HepG2 (cell line): ENCODE measurements at regions not wholly inside any gene's neighbourhood (a gene's known extent, or its start where the extent isn't known, plus 50 kb on each side); places are given as distances from the start of the nearest gene placed in this dataset.

Experiments used
- ATAC-seq: fragments of 200-7000 bp; cut with Tn5 transposase; 3 replicates; pipeline ENCODE4 v1.9.1; 2020; ENCODE audit warnings: mild to moderate bottlenecking, moderate library complexity
- BruUV-seq: library from RNA; stranded (reverse); fragments of 400-500 nt; replicated peaks from 2 replicates; lab custom pipeline; 2021; lab: Mats Ljungman, UMichigan
- CTCF ChIA-PET: fragments of 300-600 bp; formaldehyde crosslinking; extraction: SDS; loops from one replicate; lab custom pipeline; 2021; ENCODE audit warnings: low total read pairs, inconsistent platforms, low intra/inter-chr PET ratio; lab: Yijun Ruan, JAX
- POLR2A ChIA-PET: fragments of 350-600 bp; sonication (Branson Sonifier 250); formaldehyde crosslinking; loops from one replicate; lab custom pipeline; 2020; ENCODE audit warnings: antibody characterized with exemption, inconsistent platforms; lab: Yijun Ruan, JAX
- DNase-seq: peaks from one replicate; pipeline ENCODE4 v3.0.0-alpha.2; 2015; ENCODE audit warnings: low spot score
- FAIRE-seq: peaks from 3 replicates; lab custom pipeline; 2011; peaks lifted over from hg19 to GRCh38; lab: Jason Lieb, UNC
- H2AFZ ChIP-seq: one replicate; pipeline ENCODE4 v1.6.1; 2011; ENCODE audit warnings: low read length, inconsistent platforms
- H3K27ac ChIP-seq: fragments of 300-600 bp; 3 replicates; pipeline ENCODE4 v1.8.0; 2011; ENCODE audit warnings: mixed run types, mild to moderate bottlenecking, mixed read lengths, low read length, inconsistent platforms; ENCODE audit not compliant: insufficient read depth; ENCODE audit errors: extremely low read length
- H3K27me3 ChIP-seq, 2 experiments: fragments of 200-600 bp in 1 of 2; 2 replicates in 1 of 2; 3 replicates in 1 of 2; pipeline versions ENCODE4 v1.6.0 to v1.8.0; 2011; ENCODE audit warnings: low read length in 2 of 2, mild to moderate bottlenecking in 2 of 2, moderate library complexity in 2 of 2, inconsistent platforms in 1 of 2; ENCODE audit not compliant: insufficient read depth in 2 of 2, control insufficient read depth in 1 of 2
- H3K36me3 ChIP-seq, 2 experiments: fragments of 200-600 bp in 1 of 2; replicated peaks in 1 of 2; 2 replicates in 1 of 2; 3 replicates in 1 of 2; pipeline versions ENCODE4 v1.5.1 to v1.8.0; 2011; ENCODE audit warnings: low read length in 2 of 2, inconsistent platforms in 1 of 2; ENCODE audit not compliant: insufficient read depth in 2 of 2, control insufficient read depth in 1 of 2
- H3K4me1 ChIP-seq: 2 replicates; pipeline ENCODE4 v1.5.1; 2012; ENCODE audit warnings: low read length, inconsistent platforms; ENCODE audit not compliant: insufficient read depth
- H3K4me2 ChIP-seq: 2 replicates; pipeline ENCODE4 v1.6.0; 2011; ENCODE audit warnings: low read depth, low read length, inconsistent platforms
- H3K4me3 ChIP-seq, 3 experiments: fragments of 200-600 bp in 1 of 3; sonication (generic), shearing (Covaris generic) in 1 of 3; replicated peaks in 1 of 3; 2 replicates each; pipeline ENCODE4 v1.5.1; 2011 to 2016; ENCODE audit warnings: low read length in 3 of 3, inconsistent platforms in 2 of 3, low read depth in 2 of 3, mild to moderate bottlenecking in 2 of 3, control low read depth in 1 of 3, mixed read lengths in 1 of 3; ENCODE audit not compliant: insufficient read depth in 1 of 3
- H3K79me2 ChIP-seq: one replicate; pipeline ENCODE4 v1.6.1; 2011; ENCODE audit warnings: low read length, inconsistent platforms; ENCODE audit not compliant: insufficient read depth
- H3K9ac ChIP-seq: 2 replicates; pipeline ENCODE4 v1.6.0; 2011; ENCODE audit warnings: mild to moderate bottlenecking, low read depth, low read length, inconsistent platforms; ENCODE audit not compliant: insufficient read depth
- H3K9me3 ChIP-seq: 2 replicates; pipeline ENCODE4 v1.5.1; 2012; ENCODE audit warnings: mild to moderate bottlenecking, low read length
- H4K20me1 ChIP-seq: 2 replicates; pipeline ENCODE4 v1.6.0; 2011; ENCODE audit warnings: inconsistent platforms, mild to moderate bottlenecking, low read length, moderate library complexity; ENCODE audit not compliant: insufficient read depth
- ASH2L ChIP-seq: fragments of 300-600, 200-600 bp; sonication (generic); IDR thresholded peaks from 2 replicates; pipeline ENCODE4 v1.7.0; 2017; ENCODE audit warnings: low read depth, mild to moderate bottlenecking, moderate library complexity, mixed read lengths, low read length; ENCODE audit not compliant: insufficient read length
- ATF7 ChIP-seq, 2 experiments: fragments of 450-650 bp in 1 of 2; sonication (generic) in 1 of 2; formaldehyde crosslinking in 1 of 2; IDR thresholded peaks; 2 replicates each; pipeline versions ENCODE4 v1.4.0 to v1.6.1; 2016 to 2020; ENCODE audit warnings: antibody characterized with exemption in 1 of 2, mild to moderate bottlenecking in 1 of 2, missing genetic modification reagents in 1 of 2
- GFI1 ChIP-seq: sonication (generic); formaldehyde crosslinking; IDR thresholded peaks from 2 replicates; pipeline ENCODE4 v1.5.0; 2020; ENCODE audit warnings: missing genetic modification reagents, mild to moderate bottlenecking, borderline replicate concordance
- NCOR1 ChIP-seq: fragments of 200-600 bp; sonication (generic); IDR thresholded peaks from 2 replicates; pipeline ENCODE4 v1.7.0; 2017; ENCODE audit warnings: antibody characterized with exemption, low read length, borderline replicate concordance
- NR3C1 ChIP-seq: sonication (generic); formaldehyde crosslinking; IDR thresholded peaks from 2 replicates; pipeline ENCODE4 v1.4.0; 2020; ENCODE audit warnings: missing genetic modification reagents
- PHF20 ChIP-seq: sonication (generic); formaldehyde crosslinking; IDR thresholded peaks from 2 replicates; pipeline ENCODE4 v1.5.0; 2020; ENCODE audit warnings: mild to moderate bottlenecking, missing genetic modification reagents
- THAP11 ChIP-seq: IDR thresholded peaks from 2 replicates; pipeline ENCODE4 v1.6.1; 2016; ENCODE audit warnings: missing biosample characterization, missing genetic modification reagents
- ZNF121 ChIP-seq: sonication (generic); formaldehyde crosslinking; IDR thresholded peaks from 2 replicates; pipeline ENCODE4 v1.5.0; 2020; ENCODE audit warnings: mild to moderate bottlenecking, missing genetic modification reagents
- ZNF143 ChIP-seq: sonication (generic); formaldehyde crosslinking; IDR thresholded peaks from 2 replicates; pipeline ENCODE4 v1.4.0; 2020; ENCODE audit warnings: missing genetic modification reagents
- WGBS: methylation state at CpG from one replicate; pipeline ENCODE4 v1.1.6; 2017; ENCODE audit warnings: low lambda C conversion rate; 5-methylcytosine and 5-hydroxymethylcytosine counted together
- in situ Hi-C: cut with HindIII; loops from 2 replicates; pipeline ENCODE4 v1.10.0; 2017; ENCODE audit warnings: low pct_unique_long_range_greater_than_20kb; ENCODE audit not compliant: extremely low pct_ligation_motif_present
- intact Hi-C: fragments of 100-400 bp; cut with micrococcal nuclease; formaldehyde crosslinking; loops from one replicate; pipeline ENCODE4 v1.10.0; 2022; ENCODE audit not compliant: unreplicated experiment
- TF ChIP-seq, protein P1 (sequence below): sonication (generic); formaldehyde crosslinking; conservative IDR thresholded peaks from 2 replicates; pipeline ENCODE4 v1.4.0; 2020; ENCODE audit warnings: missing genetic modification reagents
- TF ChIP-seq, protein P2 (sequence below), 2 experiments: sonication (generic) in 1 of 2; formaldehyde crosslinking in 1 of 2; IDR thresholded peaks; 2 replicates each; pipeline versions ENCODE4 v1.5.1 to v1.6.1; 2011 to 2020; ENCODE audit warnings: borderline replicate concordance in 1 of 2, low read depth in 1 of 2, low read length in 1 of 2, mild to moderate bottlenecking in 1 of 2, missing genetic modification reagents in 1 of 2, moderate library complexity in 1 of 2

DNA sequence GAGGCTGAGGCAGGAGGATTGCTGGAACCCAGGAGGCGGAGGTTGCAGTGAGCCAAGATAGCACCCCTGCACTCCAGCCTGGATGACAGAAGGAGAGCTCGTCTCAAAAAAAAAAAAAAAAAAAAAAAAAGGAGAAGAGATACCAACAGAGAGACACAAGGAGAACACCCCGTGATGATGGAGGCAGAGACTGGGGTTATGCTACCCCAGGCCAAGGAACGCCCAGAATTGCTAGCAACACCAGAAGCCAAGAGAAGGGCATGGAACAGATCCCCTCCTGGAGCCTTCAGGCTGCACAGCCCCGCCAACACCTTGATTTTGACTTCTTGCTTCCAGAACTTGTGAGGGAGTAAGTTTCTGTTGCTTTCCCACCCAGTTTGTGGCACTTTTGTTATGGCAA, 148.0 kb upstream of the FOXN3 start:
- no peak overlapping the region for H3K27ac ChIP-seq
- H3K4me1 ChIP-seq = no peaks in the 10 kb centered on the region
- peaks cover 3% of the 10 kb centered on the region for H3K79me2 ChIP-seq
- H3K4me2 ChIP-seq = no peak overlapping the region
- H3K4me3 ChIP-seq = no peak overlapping the region
- no TSS peak for BruUV-seq
- DNase-seq = no peak
- in situ Hi-C loops = no loop called here
- no peaks in the 10 kb centered on the region for H3K9me3 ChIP-seq
- no peaks in the 10 kb centered on the region; a peak in 1 of 5 replicates for H3K36me3 ChIP-seq
- ChIA-PET POLR2A (interaction anchor here (0.5 kb wide), 1 partner anchor 146 kb away, joined by 4 read pairs; no protein-coding TSS in a partner anchor), CTCF (no interaction called here)
- H3K9ac ChIP-seq = no peak overlapping the region
- peaks cover 4% of the 10 kb centered on the region; the same call in 1 of the 2 replicates for H4K20me1 ChIP-seq
- H3K27me3 ChIP-seq = no peaks in the 10 kb centered on the region; a peak in 1 of 5 replicates
- intact Hi-C loops = no loop called here
- WGBS = 94% methylated on average over 5 of the region's 5 CpGs
- TF ChIP-seq THAP11 (CRISPR knock-in tag) (no peak), ZNF143 (CRISPR knock-in tag) (no peak), NCOR1 (no peak), PHF20 (CRISPR knock-in tag) (no peak), GFI1 (CRISPR knock-in tag) (no peak), ASH2L (no peak), ZNF121 (CRISPR knock-in tag) (no peak)
- no peak overlapping the region for H2AFZ ChIP-seq
- no peak for ATAC-seq
- FAIRE-seq = no peak

- TF ChIP-seq ATF7 (IDR thresholded peaks at IDR 0.05) = peak; percentile 60
- TF ChIP-seq ATF7 (CRISPR knock-in tag; IDR thresholded peaks at IDR 0.05) = no peak
- TF ChIP-seq, protein P1, sequence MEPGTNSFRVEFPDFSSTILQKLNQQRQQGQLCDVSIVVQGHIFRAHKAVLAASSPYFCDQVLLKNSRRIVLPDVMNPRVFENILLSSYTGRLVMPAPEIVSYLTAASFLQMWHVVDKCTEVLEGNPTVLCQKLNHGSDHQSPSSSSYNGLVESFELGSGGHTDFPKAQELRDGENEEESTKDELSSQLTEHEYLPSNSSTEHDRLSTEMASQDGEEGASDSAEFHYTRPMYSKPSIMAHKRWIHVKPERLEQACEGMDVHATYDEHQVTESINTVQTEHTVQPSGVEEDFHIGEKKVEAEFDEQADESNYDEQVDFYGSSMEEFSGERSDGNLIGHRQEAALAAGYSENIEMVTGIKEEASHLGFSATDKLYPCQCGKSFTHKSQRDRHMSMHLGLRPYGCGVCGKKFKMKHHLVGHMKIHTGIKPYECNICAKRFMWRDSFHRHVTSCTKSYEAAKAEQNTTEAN (CRISPR knock-in tag) = no peak
- TF ChIP-seq, protein P2, sequence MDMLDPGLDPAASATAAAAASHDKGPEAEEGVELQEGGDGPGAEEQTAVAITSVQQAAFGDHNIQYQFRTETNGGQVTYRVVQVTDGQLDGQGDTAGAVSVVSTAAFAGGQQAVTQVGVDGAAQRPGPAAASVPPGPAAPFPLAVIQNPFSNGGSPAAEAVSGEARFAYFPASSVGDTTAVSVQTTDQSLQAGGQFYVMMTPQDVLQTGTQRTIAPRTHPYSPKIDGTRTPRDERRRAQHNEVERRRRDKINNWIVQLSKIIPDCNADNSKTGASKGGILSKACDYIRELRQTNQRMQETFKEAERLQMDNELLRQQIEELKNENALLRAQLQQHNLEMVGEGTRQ (IDR thresholded peaks at IDR 0.05; ENCODE audit: low read depth, low read length) = no peak
- TF ChIP-seq, protein P2 (CRISPR knock-in tag; IDR thresholded peaks at IDR 0.05; ENCODE audit: borderline replicate concordance) = no peak
- TF ChIP-seq NR3C1 (CRISPR knock-in tag) = no peak
- WGBS = 88% methylated on average over 12 of the region's 12 CpGs
- BruUV-seq = no TSS peak
- Histone ChIP-seq H3K79me2 (peaks cover 3% of the 10 kb centered on the region), H3K4me2 (no peak overlapping the region), H3K4me3 (no peak overlapping the region), H3K27me3 (no peaks in the 10 kb centered on the region; a peak in 1 of 5 replicates), H3K9me3 (no peaks in the 10 kb centered on the region), H2AFZ (no peak overlapping the region), H3K9ac (no peak overlapping the region), H3K4me1 (no peaks in the 10 kb centered on the region), H4K20me1 (peaks cover 4% of the 10 kb centered on the region; the same call in 1 of the 2 replicates), H3K36me3 (no peaks in the 10 kb centered on the region; a peak in 1 of 5 replicates), H3K27ac (no peak overlapping the region)
- ChIA-PET CTCF (no interaction called here), POLR2A (interaction anchor here (0.5 kb wide), 1 partner anchor 145 kb away, joined by 4 read pairs; no protein-coding TSS in a partner anchor)
- in situ Hi-C loops = no loop called here
- FAIRE-seq = no peak
- ATAC-seq = no peak
- DNase-seq = no peak
- intact Hi-C loops = no loop called here
Observed at GRCh38 chr14:89564286-89564957, 147.4 kb upstream of the FOXN3 start.
